ENCODE measurements at regions not wholly inside any gene's neighbourhood (a gene's known extent, or its start where the extent isn't known, plus 50 kb on each side); places are given as distances from the start of the nearest gene placed in this dataset.

- no peak for DNase-seq (ENCODE audit: low read depth in 2 of 2)
Observed at GRCh38 chr2:221095356-221095755, 476.7 kb downstream of the EPHA4 start.

- DNase-seq (ENCODE audit: low read depth in 2 of 2) = no peak
Observed at GRCh38 chr2:221096706-221097567, 475.2 kb downstream of the EPHA4 start.

- DNase-seq (ENCODE audit: low read depth in 2 of 2) = no peak
Observed at GRCh38 chr2:221097568-221097915, 474.6 kb downstream of the EPHA4 start.

GRCh38 chr2:221097949-221098348 lies 474.2 kb downstream of the EPHA4 start:
- no peak for DNase-seq (ENCODE audit: low read depth in 2 of 2)

- no peak for DNase-seq (ENCODE audit: low read depth in 2 of 2)
Observed at GRCh38 chr2:221100467-221101089, 471.5 kb downstream of the EPHA4 start.

- DNase-seq (ENCODE audit: low read depth in 2 of 2) = no peak
Observed at GRCh38 chr2:221102896-221103688, 469.0 kb downstream of the EPHA4 start.

- no peak for DNase-seq (ENCODE audit: low read depth in 2 of 2)
Observed at GRCh38 chr2:221103930-221104329, 468.2 kb downstream of the EPHA4 start.

GRCh38 chr2:221104361-221104811 lies 467.7 kb downstream of the EPHA4 start:
- DNase-seq (ENCODE audit: low read depth in 2 of 2) = no peak

GRCh38 chr2:221106241-221106640 lies 465.9 kb downstream of the EPHA4 start:
- no peak for DNase-seq (ENCODE audit: low read depth in 2 of 2)

- DNase-seq (ENCODE audit: low read depth in 2 of 2) = no peak
Observed at GRCh38 chr2:221107424-221107823, 464.7 kb downstream of the EPHA4 start.

GRCh38 chr2:221109552-221109951 lies 462.6 kb downstream of the EPHA4 start:
- DNase-seq (ENCODE audit: low read depth in 2 of 2) = no peak

GRCh38 chr2:221111739-221112138 lies 460.4 kb downstream of the EPHA4 start:
- DNase-seq (ENCODE audit: low read depth in 2 of 2) = no peak

- DNase-seq (ENCODE audit: low read depth in 2 of 2) = no peak
Observed at GRCh38 chr2:221112744-221113143, 459.4 kb downstream of the EPHA4 start.

GRCh38 chr2:221115944-221116343 lies 456.2 kb downstream of the EPHA4 start:
- DNase-seq (ENCODE audit: low read depth in 2 of 2) = no peak

GRCh38 chr2:221120643-221121042 lies 451.5 kb downstream of the EPHA4 start:
- no peak for DNase-seq (ENCODE audit: low read depth in 2 of 2)

GRCh38 chr2:221123396-221123795 lies 448.7 kb downstream of the EPHA4 start:
- DNase-seq (ENCODE audit: low read depth in 2 of 2) = no peak

- no peak for DNase-seq (ENCODE audit: low read depth in 2 of 2)
Observed at GRCh38 chr2:221124532-221125240, 447.4 kb downstream of the EPHA4 start.

GRCh38 chr2:221125691-221126090 lies 446.4 kb downstream of the EPHA4 start:
- DNase-seq (ENCODE audit: low read depth in 2 of 2) = no peak

- DNase-seq (ENCODE audit: low read depth in 2 of 2) = no peak
Observed at GRCh38 chr2:221129657-221130056, 442.4 kb downstream of the EPHA4 start.

GRCh38 chr2:221130431-221130830 lies 441.7 kb downstream of the EPHA4 start:
- DNase-seq (ENCODE audit: low read depth in 2 of 2) = no peak

GRCh38 chr2:221133941-221134340 lies 438.2 kb downstream of the EPHA4 start:
- no peak for DNase-seq (ENCODE audit: low read depth in 2 of 2)

GRCh38 chr2:221134718-221135117 lies 437.4 kb downstream of the EPHA4 start:
- no peak for DNase-seq (ENCODE audit: low read depth in 2 of 2)
